ENCODE measurements at regions not wholly inside any gene's neighbourhood (a gene's known extent, or its start where the extent isn't known, plus 50 kb on each side); places are given as distances from the start of the nearest gene placed in this dataset.

DNA sequence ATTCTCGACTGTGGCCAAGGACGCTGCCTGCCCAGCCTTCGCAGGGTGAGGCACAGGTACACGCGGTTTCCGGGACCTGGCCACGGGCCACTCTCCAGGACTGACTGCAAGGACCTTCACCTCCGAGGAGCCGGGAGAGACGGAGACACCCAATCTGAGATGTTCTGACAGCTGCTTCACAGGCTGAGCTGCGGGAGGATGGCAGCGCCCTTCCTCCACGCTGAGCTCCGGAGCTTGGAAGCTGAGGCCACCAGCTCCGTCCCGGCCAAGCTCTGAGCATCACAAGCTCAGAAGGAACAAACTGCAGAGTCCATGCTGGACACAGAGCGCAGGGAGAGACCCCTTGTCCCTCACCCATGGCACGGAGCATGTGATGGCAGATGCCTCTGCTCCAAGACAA is 71.1 kb upstream of the CTDP1 start:
- intact Hi-C loops (cut with DNase I; ENCODE audit: low total_unique reads) = no loop called here
- no peak overlapping the region for H3K4me3 ChIP-seq

DNA sequence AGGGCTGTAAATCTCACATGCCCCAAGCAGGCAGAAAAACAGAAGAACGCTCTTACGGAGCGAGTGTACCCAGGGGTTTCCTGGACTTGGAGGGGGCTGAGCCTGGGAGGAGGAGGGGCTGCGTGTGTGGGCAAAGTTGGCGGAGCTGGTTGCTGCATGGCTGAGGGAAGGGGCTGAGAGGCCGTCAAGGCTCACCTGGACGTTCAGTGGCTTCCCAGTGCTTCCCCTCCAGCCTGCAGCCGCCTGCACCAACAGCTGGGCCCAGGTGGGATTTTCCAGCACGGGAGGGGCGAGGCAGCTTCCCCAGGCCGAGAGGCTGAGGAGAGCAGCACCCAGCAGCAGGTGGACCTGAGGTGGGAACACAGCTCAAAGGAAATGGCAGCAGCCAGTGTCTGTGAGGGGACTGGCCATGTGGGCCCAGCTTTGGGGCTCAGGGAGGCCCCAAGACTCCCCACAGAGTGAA is 70.6 kb upstream of the CTDP1 start:
- H3K4me1 ChIP-seq = no peaks in the 10 kb centered on the region
- intact Hi-C loops (cut with DNase I; ENCODE audit: low total_unique reads) = no loop called here
- peak in 1 of 2 donors; percentile 37 for DNase-seq (ENCODE audit: low spot score in 2 of 2)
- no peaks in the 10 kb centered on the region for H3K36me3 ChIP-seq
- no peak overlapping the region for H3K27ac ChIP-seq
- H3K9me3 ChIP-seq = no peaks in the 10 kb centered on the region
- TF ChIP-seq POLR2A (IDR thresholded peaks at IDR 0.05) (no peak), POLR2AphosphoS5 (IDR thresholded peaks at IDR 0.05) (no peak)
- TF ChIP-seq, protein P1, sequence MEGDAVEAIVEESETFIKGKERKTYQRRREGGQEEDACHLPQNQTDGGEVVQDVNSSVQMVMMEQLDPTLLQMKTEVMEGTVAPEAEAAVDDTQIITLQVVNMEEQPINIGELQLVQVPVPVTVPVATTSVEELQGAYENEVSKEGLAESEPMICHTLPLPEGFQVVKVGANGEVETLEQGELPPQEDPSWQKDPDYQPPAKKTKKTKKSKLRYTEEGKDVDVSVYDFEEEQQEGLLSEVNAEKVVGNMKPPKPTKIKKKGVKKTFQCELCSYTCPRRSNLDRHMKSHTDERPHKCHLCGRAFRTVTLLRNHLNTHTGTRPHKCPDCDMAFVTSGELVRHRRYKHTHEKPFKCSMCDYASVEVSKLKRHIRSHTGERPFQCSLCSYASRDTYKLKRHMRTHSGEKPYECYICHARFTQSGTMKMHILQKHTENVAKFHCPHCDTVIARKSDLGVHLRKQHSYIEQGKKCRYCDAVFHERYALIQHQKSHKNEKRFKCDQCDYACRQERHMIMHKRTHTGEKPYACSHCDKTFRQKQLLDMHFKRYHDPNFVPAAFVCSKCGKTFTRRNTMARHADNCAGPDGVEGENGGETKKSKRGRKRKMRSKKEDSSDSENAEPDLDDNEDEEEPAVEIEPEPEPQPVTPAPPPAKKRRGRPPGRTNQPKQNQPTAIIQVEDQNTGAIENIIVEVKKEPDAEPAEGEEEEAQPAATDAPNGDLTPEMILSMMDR (IDR thresholded peaks at IDR 0.05) = no peak
- H3K4me3 ChIP-seq = no peak overlapping the region
- H3K27me3 ChIP-seq = peaks cover 0 to 15% of the 10 kb centered on the region in 2 donors

More for the DNA sequence above, 71.1 kb upstream of the CTDP1 start:
- Histone ChIP-seq H3K9me3 (no peaks in the 10 kb centered on the region), H3K27ac (no peak overlapping the region), H3K27me3 (peaks cover 0 to 15% of the 10 kb centered on the region in 2 donors), H3K36me3 (no peaks in the 10 kb centered on the region), H3K4me1 (no peaks in the 10 kb centered on the region)
- TF ChIP-seq POLR2A (IDR thresholded peaks at IDR 0.05) (no peak), POLR2AphosphoS5 (IDR thresholded peaks at IDR 0.05) (no peak)
- TF ChIP-seq, protein P1 (IDR thresholded peaks at IDR 0.05) = no peak
- DNase-seq (ENCODE audit: low spot score in 2 of 2) = peak in 1 of 2 donors; percentile 38

DNA sequence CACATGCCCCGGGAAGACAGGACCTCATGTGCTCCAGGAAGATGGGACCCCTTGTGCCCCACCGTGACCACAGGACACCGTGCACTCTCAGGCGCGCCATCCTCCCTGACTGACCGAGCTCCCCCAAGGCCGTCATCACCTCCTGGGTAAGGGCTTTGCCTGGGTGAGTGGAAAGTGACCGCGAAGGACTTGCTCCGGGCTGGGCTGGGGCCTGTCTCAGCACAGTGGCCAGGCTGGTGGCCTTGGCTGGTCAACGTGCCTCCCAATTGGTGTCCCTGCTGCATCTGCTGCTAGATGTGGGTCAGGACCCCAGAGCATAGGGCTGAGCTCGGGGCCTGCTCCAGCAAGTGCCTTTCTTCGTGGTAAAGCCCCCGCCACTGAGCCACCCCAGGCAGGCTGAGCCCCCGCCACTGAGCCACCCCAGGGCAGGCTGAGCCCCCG is 69.7 kb upstream of the CTDP1 start:
- Histone ChIP-seq H3K4me3 (no peak overlapping the region), H3K9me3 (no peaks in the 10 kb centered on the region), H3K4me1 (no peaks in the 10 kb centered on the region), H3K27ac (no peak overlapping the region), H3K36me3 (no peaks in the 10 kb centered on the region), H3K27me3 (peaks cover 0 to 15% of the 10 kb centered on the region in 2 donors)
- intact Hi-C loops (cut with DNase I; ENCODE audit: low total_unique reads) = no loop called here
- no peak for TF ChIP-seq POLR2A (IDR thresholded peaks at IDR 0.05)
- TF ChIP-seq, protein P1 (IDR thresholded peaks at IDR 0.05) = no peak
- no peak for TF ChIP-seq POLR2AphosphoS5 (IDR thresholded peaks at IDR 0.05)
- peak in 1 of 2 donors; percentile 22 for DNase-seq (ENCODE audit: low spot score in 2 of 2)

DNA sequence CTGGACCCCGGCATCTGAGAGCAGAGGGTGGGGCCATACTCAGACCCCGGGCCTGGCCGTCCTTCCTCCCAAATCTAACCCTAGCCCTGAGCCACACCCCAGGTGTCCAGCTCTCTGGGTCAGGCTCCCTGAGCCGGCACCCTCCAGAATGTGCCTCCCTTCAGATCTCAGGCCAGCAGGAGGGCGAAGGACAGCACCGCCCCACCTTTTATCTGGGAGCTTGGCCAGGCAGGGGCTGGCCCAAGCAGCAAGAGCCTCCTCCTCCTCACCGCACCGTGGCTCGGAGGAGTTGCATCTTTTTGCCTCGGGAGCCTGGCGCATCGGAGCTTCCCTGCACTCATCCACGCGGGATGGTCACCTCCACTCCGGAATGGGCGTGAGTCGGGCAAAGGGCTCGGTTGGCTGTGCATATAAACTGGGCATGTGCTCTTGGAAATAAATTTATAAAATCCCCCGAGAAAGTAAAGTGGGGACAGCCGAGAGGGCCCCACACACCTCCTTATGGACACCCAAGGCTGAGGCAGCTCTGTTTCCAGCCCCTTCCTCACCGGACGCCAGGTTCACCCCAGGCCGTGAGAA is 69.1 kb upstream of the CTDP1 start:
- TF ChIP-seq, protein P1 (IDR thresholded peaks at IDR 0.05) = no peak
- TF ChIP-seq POLR2A (IDR thresholded peaks at IDR 0.05) = no peak
- TF ChIP-seq POLR2AphosphoS5 (IDR thresholded peaks at IDR 0.05) = no peak
- Histone ChIP-seq H3K27me3 (peaks cover 0 to 15% of the 10 kb centered on the region in 2 donors), H3K4me1 (no peaks in the 10 kb centered on the region), H3K9me3 (no peaks in the 10 kb centered on the region), H3K36me3 (no peaks in the 10 kb centered on the region), H3K4me3 (no peak overlapping the region), H3K27ac (no peak overlapping the region)
- intact Hi-C loops (cut with DNase I; ENCODE audit: low total_unique reads) = no loop called here
- DNase-seq (ENCODE audit: low spot score in 2 of 2) = peak in 1 of 2 donors; percentile 48

DNA sequence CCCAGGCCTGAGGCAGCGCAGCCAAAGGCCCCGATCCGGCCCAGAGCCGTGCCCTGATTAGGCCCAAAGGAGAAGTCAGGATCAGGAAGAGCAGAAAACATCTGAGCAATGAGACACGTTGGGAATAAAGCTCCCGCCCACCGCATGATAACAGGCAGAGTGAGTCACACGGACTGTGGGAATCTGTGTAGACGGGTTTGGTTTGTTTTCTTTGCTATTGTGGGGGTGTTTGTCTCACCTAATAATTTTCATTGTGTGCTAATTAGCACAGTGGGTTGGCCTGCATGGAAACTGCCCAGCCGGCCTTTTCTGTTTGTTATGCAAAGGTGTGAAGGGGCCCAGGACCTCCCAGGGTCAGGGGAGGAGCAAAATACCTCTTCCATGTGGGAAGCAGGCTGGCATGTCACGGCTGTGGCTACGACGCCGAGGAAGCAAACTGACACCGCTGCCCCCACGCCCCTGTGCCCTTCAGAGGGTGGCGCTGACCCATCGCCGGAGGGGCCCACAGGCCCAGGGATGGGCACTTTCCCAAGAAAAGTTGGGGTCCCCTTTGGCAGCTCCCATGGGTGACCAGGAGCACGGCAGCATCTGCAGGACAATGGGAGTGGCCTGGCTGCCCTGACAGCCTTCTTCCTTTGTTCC is 68.4 kb upstream of the CTDP1 start:
- Histone ChIP-seq H3K4me1 (no peaks in the 10 kb centered on the region), H3K27ac (no peak overlapping the region), H3K27me3 (peaks cover 0 to 15% of the 10 kb centered on the region in 2 donors), H3K36me3 (no peaks in the 10 kb centered on the region), H3K9me3 (no peaks in the 10 kb centered on the region), H3K4me3 (no peak overlapping the region)
- peak in 1 of 2 donors; percentile 50 for DNase-seq (ENCODE audit: low spot score in 2 of 2)
- TF ChIP-seq POLR2A (IDR thresholded peaks at IDR 0.05) = no peak
- TF ChIP-seq POLR2AphosphoS5 (IDR thresholded peaks at IDR 0.05) = no peak
- TF ChIP-seq, protein P1 (IDR thresholded peaks at IDR 0.05) = no peak
- intact Hi-C loops (cut with DNase I; ENCODE audit: low total_unique reads) = no loop called here

All from breast epithelium (tissue), 4 donors.